ENCODE measurements at regions not wholly inside any gene's neighbourhood (a gene's known extent, or its start where the extent isn't known, plus 50 kb on each side); places are given as distances from the start of the nearest gene placed in this dataset.
"Not testable (repeated sequence)": the region's sequence is repeated elsewhere in the genome, so short reads cannot be mapped to it uniquely, and the experiment has no call there.

- DNase-seq (ENCODE audit: low read depth): no peak
Observed at GRCh38 chr3:69647511-69648110, 91.7 kb upstream of the MITF start.

GRCh38 chr3:69647081-69647480 lies 92.2 kb upstream of the MITF start:
- DNase-seq (ENCODE audit: low read depth): no peak

GRCh38 chr3:69646287-69647067 lies 92.8 kb upstream of the MITF start:
- no peak for DNase-seq (ENCODE audit: low read depth)

DNA sequence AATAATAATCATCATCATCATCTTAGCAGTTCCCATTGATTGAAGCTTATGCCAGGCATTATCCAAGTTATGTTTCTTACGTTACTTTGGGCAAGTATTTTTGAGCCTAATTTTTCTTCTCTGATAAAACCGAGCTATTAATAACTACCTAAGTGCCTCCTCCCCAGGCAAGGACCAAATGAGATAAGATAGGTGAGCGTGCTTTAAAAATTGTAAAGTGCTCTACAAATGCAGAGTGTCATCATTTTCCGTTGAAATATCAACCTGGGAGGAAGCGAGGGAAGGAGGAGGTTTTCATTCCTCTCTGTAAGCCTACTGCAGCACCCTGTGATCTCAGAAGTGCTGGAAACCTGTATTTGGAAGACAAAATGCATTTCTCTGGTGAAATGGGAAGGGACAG lies 96.7 kb upstream of the MITF start:
- DNase-seq (ENCODE audit: low read depth): no peak

DNA sequence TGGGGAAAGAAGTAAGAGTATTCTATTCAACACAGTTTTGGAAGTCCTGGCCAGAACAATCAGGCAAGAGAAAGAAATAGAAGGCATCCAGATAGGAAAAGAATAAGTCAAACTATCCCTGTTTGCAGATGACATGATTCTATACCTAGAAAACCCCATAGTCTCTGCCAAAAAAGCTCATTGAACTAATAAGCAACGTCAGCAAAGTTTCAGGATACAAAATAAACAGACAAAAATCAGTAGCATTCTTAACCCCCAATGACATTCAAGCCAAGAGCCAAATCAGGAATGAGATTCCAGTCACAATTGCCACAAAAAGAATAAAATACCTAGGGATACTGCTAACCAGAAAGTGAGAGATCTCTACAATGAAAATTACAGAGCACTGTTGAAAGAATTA lies 99.4 kb upstream of the MITF start:
- no peak for DNase-seq (ENCODE audit: low read depth)

- peak; percentile 2 for DNase-seq (ENCODE audit: low read depth)
Observed at GRCh38 chr3:69628951-69629350, 110.3 kb upstream of the MITF start.

- DNase-seq (ENCODE audit: low read depth): no peak
Observed at GRCh38 chr3:69613286-69613685, 126.0 kb upstream of the MITF start.

GRCh38 chr3:69612791-69613190 lies 126.5 kb upstream of the MITF start:
- no peak for DNase-seq (ENCODE audit: low read depth)

DNA sequence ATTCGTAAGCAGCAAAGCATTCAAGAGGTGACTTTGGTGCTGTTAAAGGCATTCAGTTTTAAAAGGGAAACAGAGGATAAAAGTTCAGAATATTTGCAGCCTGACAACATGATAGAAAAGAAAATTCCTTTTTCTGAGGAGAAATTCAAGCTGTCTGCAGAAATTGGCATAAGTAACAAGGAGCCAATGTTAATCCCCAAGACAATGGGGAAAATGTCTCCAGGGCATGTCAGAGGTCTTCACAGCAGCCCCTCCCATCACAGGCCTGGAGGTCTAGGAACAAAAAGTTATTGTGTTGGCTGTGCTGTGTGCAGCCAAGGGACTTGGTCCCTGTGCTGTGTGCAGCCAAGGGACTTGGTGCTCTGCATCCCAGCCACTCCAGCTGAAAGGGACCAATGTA lies 129.7 kb upstream of the MITF start:
- not testable (repeated sequence) for DNase-seq (ENCODE audit: low read depth)

GRCh38 chr3:69607466-69608305 lies 131.6 kb upstream of the MITF start:
- no peak for DNase-seq (ENCODE audit: low read depth)

GRCh38 chr3:69605867-69606266 lies 133.4 kb upstream of the MITF start:
- DNase-seq (ENCODE audit: low read depth): no peak

GRCh38 chr3:69604735-69605450 lies 134.4 kb upstream of the MITF start:
- no peak for DNase-seq (ENCODE audit: low read depth)

GRCh38 chr3:69602112-69602511 lies 137.2 kb upstream of the MITF start:
- DNase-seq (ENCODE audit: low read depth): no peak

DNA sequence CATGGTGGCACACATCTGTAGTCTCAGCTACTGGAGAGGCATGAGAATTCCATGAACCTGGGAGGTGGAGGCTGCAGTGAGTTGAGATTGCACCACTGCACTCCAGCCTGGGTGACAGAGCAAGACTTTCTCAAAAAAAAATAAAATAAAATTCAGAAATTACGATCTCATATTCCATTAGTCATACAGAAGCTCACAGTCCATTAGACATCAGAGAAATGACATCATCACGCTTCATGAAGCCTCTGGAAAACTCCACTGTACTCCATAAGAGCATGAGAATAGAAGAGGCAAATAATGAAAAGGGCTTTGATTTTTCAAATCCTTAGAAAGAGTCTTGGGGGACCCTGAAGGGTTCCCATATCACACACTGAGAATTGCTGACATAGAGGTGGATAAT lies 145.0 kb upstream of the MITF start:
- DNase-seq (ENCODE audit: low read depth): no peak

GRCh38 chr3:69591164-69591736 lies 148.0 kb upstream of the MITF start:
- DNase-seq (ENCODE audit: low read depth): no peak

DNA sequence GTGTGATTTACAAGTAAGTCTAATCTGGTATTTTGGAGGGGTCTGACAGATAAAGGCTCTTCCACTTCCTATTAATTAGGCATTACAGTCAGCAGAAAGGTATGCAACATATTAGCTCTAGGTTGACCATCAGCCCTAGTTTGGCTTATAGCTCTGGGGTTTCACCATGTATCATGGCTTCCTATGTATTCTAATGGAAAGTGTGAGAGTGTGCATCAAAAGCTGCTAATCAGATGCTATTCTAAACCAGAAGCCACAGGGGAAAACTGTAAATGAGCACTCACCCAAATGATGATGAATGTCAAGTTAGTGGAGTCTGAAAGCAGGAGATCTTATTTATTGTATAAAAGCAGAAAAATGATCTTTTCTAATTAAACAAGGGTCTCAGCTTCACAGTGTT lies 149.2 kb upstream of the MITF start:
- no peak for DNase-seq (ENCODE audit: low read depth)

DNA sequence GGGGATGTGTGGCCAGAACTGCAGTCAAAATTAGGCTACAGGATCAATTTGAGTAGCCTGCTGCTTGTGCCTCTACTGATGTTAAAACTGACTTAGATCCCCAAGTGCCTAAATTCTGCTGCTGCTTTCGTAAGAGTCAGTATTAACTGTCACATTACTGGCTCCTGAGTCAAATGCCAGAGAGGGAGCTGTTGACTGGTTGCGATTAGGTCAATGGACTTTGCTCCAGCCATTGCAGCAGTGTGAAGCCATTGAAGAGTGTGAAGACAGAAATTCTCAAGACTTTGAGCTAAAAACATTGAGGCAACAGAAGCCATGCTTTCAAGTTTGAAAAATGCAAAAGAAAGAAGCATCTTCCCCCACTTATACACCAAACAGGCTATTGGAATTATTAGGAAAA lies 151.1 kb upstream of the MITF start:
- no peak for DNase-seq (ENCODE audit: low read depth)

DNA sequence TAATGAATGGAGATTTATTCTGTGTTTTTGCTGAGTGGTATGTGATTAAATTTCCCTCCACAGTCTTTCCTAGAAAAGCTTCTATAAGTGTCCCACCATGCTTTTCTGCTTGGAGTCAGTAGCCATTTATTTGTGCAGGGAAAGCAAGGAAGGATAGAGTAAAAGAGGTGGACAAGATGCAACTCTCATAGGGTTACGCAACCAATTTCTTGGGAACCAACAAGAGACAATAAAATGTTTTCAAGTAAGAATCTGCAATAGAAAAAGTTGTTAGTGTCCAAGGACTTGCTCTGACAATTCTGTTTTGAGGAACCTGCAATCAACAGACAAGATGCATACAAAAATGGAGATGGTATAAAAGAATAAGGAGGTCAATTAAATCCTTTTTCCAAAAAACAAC lies 153.8 kb upstream of the MITF start:
- DNase-seq (ENCODE audit: low read depth): no peak

GRCh38 chr3:69582044-69582443 lies 157.2 kb upstream of the MITF start:
- no peak for DNase-seq (ENCODE audit: low read depth)

GRCh38 chr3:69579306-69580041 lies 159.8 kb upstream of the MITF start:
- DNase-seq (ENCODE audit: low read depth): no peak

DNA sequence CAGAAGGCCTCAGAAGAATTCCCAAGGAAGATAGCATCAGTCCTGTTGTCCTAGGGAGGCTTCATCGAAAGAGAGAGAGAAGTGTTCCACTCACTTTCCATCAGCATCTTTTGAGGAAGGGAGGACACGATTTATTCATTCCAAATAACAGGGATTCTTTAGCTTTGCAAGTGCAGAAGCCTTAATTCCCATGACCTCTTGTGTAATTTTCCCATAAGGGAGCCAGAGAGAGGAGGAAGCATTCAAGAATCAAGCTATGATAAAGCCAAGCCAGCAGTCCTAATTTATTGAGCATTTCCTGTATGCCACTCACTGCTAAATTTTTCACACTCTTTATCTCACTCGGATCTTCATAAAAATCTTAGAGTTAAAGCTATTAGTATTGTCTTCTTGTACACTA lies 169.7 kb upstream of the MITF start:
- no peak for DNase-seq (ENCODE audit: low read depth)

Measured in RPMI7951 (cell line).